OCI-LY1 (cell line): ENCODE measurements at regions not wholly inside any gene's neighbourhood (a gene's known extent, or its start where the extent isn't known, plus 50 kb on each side); places are given as distances from the start of the nearest gene placed in this dataset.

Experiments used
- H2AFZ ChIP-seq: fragments of 200-600 bp; sonication (generic), shearing (Covaris generic); 2 replicates; pipeline ENCODE4 v1.6.0; 2014; ENCODE audit warnings: antibody characterized with exemption, mild to moderate bottlenecking, low read length
- H3F3A ChIP-seq: fragments of 200-600 bp; sonication (generic), shearing (Covaris generic); 2 replicates; pipeline ENCODE4 v1.6.0; 2014; ENCODE audit warnings: mild to moderate bottlenecking, antibody characterized with exemption, low read length, moderate library complexity; ENCODE audit not compliant: insufficient read depth
- H3K27ac ChIP-seq: fragments of 200-600 bp; sonication (generic); 2 replicates; pipeline ENCODE4 v1.5.1; 2014; ENCODE audit warnings: low read length, mixed run types, mild to moderate bottlenecking, low read depth; ENCODE audit not compliant: poor library complexity, severe bottlenecking
- H3K27me3 ChIP-seq: fragments of 200-600 bp; sonication (generic); 2 replicates; pipeline ENCODE4 v1.6.0; 2014; ENCODE audit warnings: antibody characterized with exemption, mild to moderate bottlenecking, low read length, moderate library complexity; ENCODE audit not compliant: insufficient read depth
- H3K36me3 ChIP-seq: fragments of 200-600 bp; sonication (generic); 2 replicates; pipeline ENCODE4 v1.6.1; 2014; ENCODE audit warnings: mild to moderate bottlenecking, antibody characterized with exemption, low read length, moderate library complexity, mixed read lengths; ENCODE audit not compliant: insufficient read depth
- H3K4me1 ChIP-seq: fragments of 200-600 bp; sonication (generic); 2 replicates; pipeline ENCODE4 v1.5.1; 2014; ENCODE audit warnings: mild to moderate bottlenecking, low read length, moderate library complexity; ENCODE audit not compliant: insufficient read depth, severe bottlenecking
- H3K4me2 ChIP-seq: fragments of 200-600 bp; sonication (generic), shearing (Covaris generic); 2 replicates; pipeline ENCODE4 v1.6.1; 2014; ENCODE audit warnings: low read length
- H3K4me3 ChIP-seq: fragments of 200-600 bp; sonication (generic); 2 replicates; pipeline ENCODE4 v1.5.1; 2014; ENCODE audit warnings: low read length, low read depth, mild to moderate bottlenecking, mixed read lengths; ENCODE audit not compliant: poor library complexity, severe bottlenecking
- H3K79me2 ChIP-seq: fragments of 200-600 bp; shearing (Covaris generic); 2 replicates; pipeline ENCODE4 v1.6.1; 2016; ENCODE audit warnings: mixed run types, low read length, mixed read lengths; ENCODE audit not compliant: insufficient read depth
- H3K9ac ChIP-seq: fragments of 200-600 bp; sonication (generic), shearing (Covaris generic); 2 replicates; pipeline ENCODE4 v1.6.1; 2014; ENCODE audit warnings: mild to moderate bottlenecking, low read length, mixed read lengths
- H3K9me2 ChIP-seq: fragments of 200-600 bp; sonication (generic), shearing (Covaris generic); 2 replicates; pipeline ENCODE4 v1.6.1; 2014; ENCODE audit warnings: low read depth, mild to moderate bottlenecking, low read length, mixed read lengths
- H3K9me3 ChIP-seq: fragments of 200-600 bp; shearing (Covaris generic); 2 replicates; pipeline ENCODE4 v1.6.1; 2014; ENCODE audit warnings: low read length, mixed read lengths
- H4K20me1 ChIP-seq: fragments of 200-600 bp; sonication (generic), shearing (Covaris generic); 2 replicates; pipeline ENCODE4 v1.6.0; 2016; ENCODE audit warnings: mild to moderate bottlenecking, low read length; ENCODE audit not compliant: insufficient read depth
- CTCF ChIP-seq: fragments of 200-600 bp; sonication (generic), shearing (Covaris generic); IDR thresholded peaks from 2 replicates; pipeline ENCODE4 v1.5.1; 2017; ENCODE audit warnings: mild to moderate bottlenecking, antibody characterized with exemption, low read length, moderate library complexity, mixed read lengths
- EZH2 ChIP-seq: fragments of 200-600 bp; sonication (generic), shearing (Covaris generic); IDR thresholded peaks from 2 replicates; pipeline ENCODE4 v1.8.0; 2017; ENCODE audit warnings: borderline replicate concordance, mixed run types, mild to moderate bottlenecking, antibody characterized with exemption, low read length, moderate library complexity, mixed read lengths

- no peak for TF ChIP-seq CTCF
- TF ChIP-seq EZH2, result no peak
- H3K79me2 ChIP-seq, result no peaks in the 10 kb centered on the region
- no peaks in the 10 kb centered on the region for H3K27me3 ChIP-seq
- no peaks in the 10 kb centered on the region for H3K36me3 ChIP-seq
- no peaks in the 10 kb centered on the region for H4K20me1 ChIP-seq
- H3K9ac ChIP-seq, result no peak overlapping the region
- no peak overlapping the region for H3K4me3 ChIP-seq
- H2AFZ ChIP-seq, result no peak overlapping the region
- H3F3A ChIP-seq, result no peaks in the 10 kb centered on the region
- no peaks in the 10 kb centered on the region for H3K9me2 ChIP-seq
- no peaks in the 10 kb centered on the region for H3K4me1 ChIP-seq
- no peak overlapping the region for H3K27ac ChIP-seq
- H3K9me3 ChIP-seq, result no peaks in the 10 kb centered on the region
- no peak overlapping the region for H3K4me2 ChIP-seq
Measured at GRCh38 chr2:37739153-37739552, 67.7 kb upstream of the CDC42EP3 start.

GRCh38 chr2:37740164-37740739 is 68.8 kb upstream of the CDC42EP3 start:
- no peak for TF ChIP-seq EZH2
- no peak for TF ChIP-seq CTCF
- Histone ChIP-seq H3F3A (no peaks in the 10 kb centered on the region), H3K9me2 (no peaks in the 10 kb centered on the region)

GRCh38 chr2:37742286-37742685 is 70.8 kb upstream of the CDC42EP3 start:
- no peaks in the 10 kb centered on the region for H3K36me3 ChIP-seq
- no peak overlapping the region for H3K4me3 ChIP-seq
- H3K27ac ChIP-seq, result no peak overlapping the region

More at GRCh38 chr2:37740164-37740739, 68.8 kb upstream of the CDC42EP3 start:
- Histone ChIP-seq H3K4me1 (no peaks in the 10 kb centered on the region), H3K4me3 (no peak overlapping the region), H3K4me2 (no peak overlapping the region), H4K20me1 (no peaks in the 10 kb centered on the region), H3K27me3 (no peaks in the 10 kb centered on the region), H3K79me2 (no peaks in the 10 kb centered on the region), H3K27ac (no peak overlapping the region), H3K9ac (no peak overlapping the region), H2AFZ (no peak overlapping the region), H3K9me3 (no peaks in the 10 kb centered on the region), H3K36me3 (no peaks in the 10 kb centered on the region)

More at GRCh38 chr2:37742286-37742685, 70.8 kb upstream of the CDC42EP3 start:
- H3K4me1 ChIP-seq, result no peaks in the 10 kb centered on the region
- no peak for TF ChIP-seq CTCF
- TF ChIP-seq EZH2, result no peak
- H3K9ac ChIP-seq, result no peak overlapping the region
- no peak overlapping the region for H3K4me2 ChIP-seq
- no peaks in the 10 kb centered on the region for H3K79me2 ChIP-seq
- no peaks in the 10 kb centered on the region for H3F3A ChIP-seq
- H3K9me3 ChIP-seq, result no peaks in the 10 kb centered on the region
- H3K9me2 ChIP-seq, result no peaks in the 10 kb centered on the region
- no peaks in the 10 kb centered on the region for H4K20me1 ChIP-seq
- H3K27me3 ChIP-seq, result no peaks in the 10 kb centered on the region
- no peak overlapping the region for H2AFZ ChIP-seq
